H1 (cell line): ENCODE measurements at regions not wholly inside any gene's neighbourhood (a gene's known extent, or its start where the extent isn't known, plus 50 kb on each side); places are given as distances from the start of the nearest gene placed in this dataset.

Experiments
- CTCF ChIA-PET: fragments of 300-600 bp; sonication (Branson Sonifier 250); formaldehyde crosslinking; loops from one replicate; lab custom pipeline; 2021; ENCODE audit not compliant: partially characterized antibody; lab: Charles Lee
- POLR2A ChIA-PET: fragments of 300-600 bp; sonication (Branson Sonifier 250); formaldehyde crosslinking; loops from one replicate; lab custom pipeline; 2021; ENCODE audit warnings: inconsistent platforms; ENCODE audit not compliant: partially characterized antibody; lab: Charles Lee
- DNase-seq, 2 experiments: peaks; one replicate each; pipeline versions ENCODE4 v3.0.0 to v3.0.0-alpha.2; 2010 to 2022; ENCODE audit warnings: low spot score in 2 of 2, low read depth in 1 of 2, mixed read lengths in 1 of 2
- FAIRE-seq: peaks from 2 replicates; lab custom pipeline; 2011; peaks lifted over from hg19 to GRCh38; lab: Jason Lieb, UNC
- H2AFZ ChIP-seq: 2 replicates; pipeline ENCODE4 v1.8.1; 2012; ENCODE audit warnings: low read length, inconsistent platforms
- H2AK5ac ChIP-seq: 2 replicates; pipeline ENCODE4 v1.6.1; 2013; ENCODE audit warnings: low read depth, low read length
- H2BK120ac ChIP-seq: replicated peaks from 2 replicates; pipeline ENCODE3; 2013; ENCODE audit warnings: low read depth, low read length, inconsistent platforms
- H2BK12ac ChIP-seq: 2 replicates; pipeline ENCODE4 v1.6.1; 2013; ENCODE audit warnings: low read depth, low read length
- H2BK15ac ChIP-seq: 2 replicates; pipeline ENCODE4 v1.6.1; 2013; ENCODE audit warnings: low read length
- H2BK20ac ChIP-seq: 2 replicates; pipeline ENCODE4 v1.6.1; 2013; ENCODE audit warnings: low read length
- H2BK5ac ChIP-seq: 2 replicates; pipeline ENCODE4 v1.6.1; 2013; ENCODE audit warnings: low read depth, low read length
- H3K14ac ChIP-seq: 2 replicates; pipeline ENCODE4 v1.6.1; 2013; ENCODE audit warnings: inconsistent platforms; ENCODE audit not compliant: insufficient read length
- H3K18ac ChIP-seq: 2 replicates; pipeline ENCODE4 v1.6.1; 2013; ENCODE audit warnings: low read length; ENCODE audit errors: extremely low read depth
- H3K23ac ChIP-seq: 2 replicates; pipeline ENCODE4 v1.6.1; 2013; ENCODE audit warnings: inconsistent platforms; ENCODE audit not compliant: insufficient read length
- H3K23me2 ChIP-seq: 2 replicates; pipeline ENCODE4 v1.6.1; 2013; ENCODE audit warnings: low read depth, low read length
- H3K27ac ChIP-seq: 2 replicates; pipeline ENCODE4 v1.6.1; 2011; ENCODE audit warnings: low read depth, low read length, inconsistent platforms
- H3K27me3 ChIP-seq, 4 experiments: replicated peaks in 1 of 4; 1 replicate in 1 of 4; 2 replicates in 3 of 4; pipeline versions ENCODE4 v1.6.1 to v1.8.1; 2011 to 2013; ENCODE audit warnings: low read length in 3 of 4, mild to moderate bottlenecking in 3 of 4, inconsistent platforms in 2 of 4, mixed read lengths in 2 of 4, moderate library complexity in 1 of 4; ENCODE audit not compliant: control insufficient read depth in 3 of 4, insufficient read depth in 3 of 4; ENCODE audit errors: extremely low read depth in 1 of 4
- H3K36me3 ChIP-seq, 4 experiments: 2 replicates each; pipeline versions ENCODE4 v1.6.1 to v1.8.1; 2011 to 2013; ENCODE audit warnings: mild to moderate bottlenecking in 4 of 4, low read length in 3 of 4, moderate library complexity in 2 of 4, control low read depth in 1 of 4, inconsistent platforms in 1 of 4; ENCODE audit not compliant: insufficient read depth in 4 of 4, control insufficient read depth in 2 of 4
- H3K4ac ChIP-seq: replicated peaks from 2 replicates; pipeline ENCODE3; 2013; ENCODE audit warnings: low read length, low read depth, mixed read lengths, inconsistent platforms; ENCODE audit not compliant: insufficient read length
- H3K4me1 ChIP-seq, 4 experiments: replicated peaks in 1 of 4; 1 replicate in 1 of 4; 2 replicates in 3 of 4; pipeline versions ENCODE4 v1.6.1 to v1.8.1; 2011 to 2013; ENCODE audit warnings: low read length in 3 of 4, inconsistent platforms in 2 of 4, mixed read lengths in 1 of 4; ENCODE audit not compliant: insufficient read depth in 4 of 4, control insufficient read depth in 3 of 4
- H3K4me2 ChIP-seq, 2 experiments: 2 replicates each; pipeline versions ENCODE4 v1.6.1 to v1.8.1; 2011 to 2013; ENCODE audit warnings: low read depth in 2 of 2, low read length in 2 of 2, control low read depth in 1 of 2, inconsistent platforms in 1 of 2, mild to moderate bottlenecking in 1 of 2; ENCODE audit not compliant: insufficient read depth in 1 of 2
- H3K4me3 ChIP-seq, 4 experiments: fragments of 200-600, 300-600 bp in 1 of 4; sonication (generic), shearing (Covaris generic), sonication (Bioruptor Twin) in 1 of 4; 2 replicates each; pipeline versions ENCODE4 v1.5.1 to v1.8.1; 2011 to 2016; ENCODE audit warnings: low read length in 4 of 4, low read depth in 3 of 4, control low read depth in 2 of 4, inconsistent platforms in 2 of 4, mild to moderate bottlenecking in 2 of 4, mixed read lengths in 1 of 4, moderate library complexity in 1 of 4; ENCODE audit not compliant: insufficient read depth in 2 of 4; ENCODE audit errors: extremely low read depth in 1 of 4
- H3K56ac ChIP-seq: replicated peaks from 2 replicates; pipeline ENCODE3; 2013; ENCODE audit warnings: low read depth, mild to moderate bottlenecking, mixed read lengths, low read length, inconsistent platforms; ENCODE audit not compliant: insufficient read length
- H3K79me1 ChIP-seq: 2 replicates; pipeline ENCODE4 v1.6.1; 2013; ENCODE audit warnings: low read depth, low read length, control low read depth
- H3K79me2 ChIP-seq, 2 experiments: 2 replicates each; pipeline versions ENCODE4 v1.6.1 to v1.8.1; 2012 to 2013; ENCODE audit warnings: low read length in 2 of 2, mild to moderate bottlenecking in 2 of 2, inconsistent platforms in 1 of 2; ENCODE audit not compliant: insufficient read depth in 2 of 2, control insufficient read depth in 1 of 2
- H3K9ac ChIP-seq, 4 experiments: replicated peaks in 1 of 4; 1 replicate in 1 of 4; 2 replicates in 3 of 4; pipeline versions ENCODE4 v1.6.1 to v1.8.1; 2011 to 2013; ENCODE audit warnings: low read depth in 3 of 4, low read length in 3 of 4, control low read depth in 2 of 4, mild to moderate bottlenecking in 2 of 4, moderate library complexity in 2 of 4, inconsistent platforms in 1 of 4; ENCODE audit errors: extremely low read depth in 1 of 4
- H3K9me3 ChIP-seq, 2 experiments: 2 replicates each; pipeline versions ENCODE4 v1.6.1 to v1.8.1; 2012 to 2013; ENCODE audit warnings: mild to moderate bottlenecking in 2 of 2, moderate library complexity in 2 of 2, control low read depth in 1 of 2, inconsistent platforms in 1 of 2, low read depth in 1 of 2, low read length in 1 of 2, mixed read lengths in 1 of 2; ENCODE audit not compliant: insufficient read depth in 2 of 2
- H4K20me1 ChIP-seq, 2 experiments: replicated peaks in 1 of 2; 2 replicates each; pipeline versions ENCODE3 to v1.8.1; 2011 to 2013; ENCODE audit warnings: inconsistent platforms in 2 of 2, low read length in 2 of 2, mild to moderate bottlenecking in 1 of 2; ENCODE audit not compliant: insufficient read depth in 2 of 2, control insufficient read depth in 1 of 2
- H4K5ac ChIP-seq: 2 replicates; pipeline ENCODE4 v1.6.1; 2013; ENCODE audit warnings: low read length, low read depth, mixed read lengths, inconsistent platforms; ENCODE audit not compliant: insufficient read length
- H4K8ac ChIP-seq: 2 replicates; pipeline ENCODE4 v1.8.0; 2013; ENCODE audit warnings: mild to moderate bottlenecking, moderate library complexity, low read length, inconsistent platforms; ENCODE audit not compliant: insufficient read depth; ENCODE audit errors: extremely low read depth
- H4K91ac ChIP-seq: replicated peaks from 2 replicates; pipeline ENCODE3; 2013; ENCODE audit warnings: low read length, mixed read lengths, inconsistent platforms; ENCODE audit not compliant: insufficient read length
- BCL11A ChIP-seq, 2 experiments: IDR thresholded peaks; one replicate each; pipeline ENCODE4 v1.6.1; 2011; ENCODE audit warnings: low read depth in 2 of 2, low read length in 2 of 2, mild to moderate bottlenecking in 2 of 2
- CEBPB ChIP-seq: IDR thresholded peaks from 2 replicates; pipeline ENCODE4 v1.6.1; 2012; ENCODE audit warnings: low read depth, low read length
- CHD2 ChIP-seq: IDR thresholded peaks from 2 replicates; pipeline ENCODE4 v1.6.1; 2012; ENCODE audit warnings: low read length, improper control_type of control experiment
- CTBP2 ChIP-seq: IDR thresholded peaks from 2 replicates; pipeline ENCODE4 v1.7.0; 2011; ENCODE audit warnings: borderline replicate concordance, mild to moderate bottlenecking, moderate library complexity, mixed read lengths, low read length; ENCODE audit not compliant: insufficient read depth, insufficient read length
- EZH2 ChIP-seq: fragments of 200-600 bp; sonication (generic); IDR thresholded peaks from 2 replicates; pipeline ENCODE4 v1.7.1; 2012; ENCODE audit warnings: low read depth, mild to moderate bottlenecking, moderate library complexity, low read length, inconsistent platforms; ENCODE audit not compliant: severe bottlenecking
- GABPA ChIP-seq: IDR thresholded peaks from 2 replicates; pipeline ENCODE4 v1.6.1; 2011; ENCODE audit warnings: mild to moderate bottlenecking, low read length, moderate library complexity, borderline replicate concordance; ENCODE audit not compliant: insufficient read depth
- GTF2F1 ChIP-seq: IDR thresholded peaks from 2 replicates; pipeline ENCODE4 v1.6.1; 2012; ENCODE audit warnings: low read depth, low read length, improper control_type of control experiment, borderline replicate concordance
- JUN ChIP-seq: IDR thresholded peaks from 2 replicates; pipeline ENCODE4 v1.6.1; 2011; ENCODE audit warnings: low read depth, mild to moderate bottlenecking, improper control_type of control experiment, low read length
- KDM4A ChIP-seq: IDR thresholded peaks from one replicate; pipeline ENCODE4 v1.7.1; 2012; ENCODE audit warnings: low read depth, mild to moderate bottlenecking, moderate library complexity, low read length, inconsistent platforms; ENCODE audit not compliant: severe bottlenecking
- NANOG ChIP-seq: IDR thresholded peaks from 2 replicates; pipeline ENCODE4 v1.6.1; 2011; ENCODE audit warnings: low read length, low read depth, mild to moderate bottlenecking, inconsistent platforms; ENCODE audit not compliant: insufficient read depth, poor library complexity, severe bottlenecking
- RXRA ChIP-seq: IDR thresholded peaks from 2 replicates; pipeline ENCODE4 v1.6.1; 2011; ENCODE audit warnings: low read depth, mild to moderate bottlenecking, low read length, moderate library complexity; ENCODE audit not compliant: insufficient read depth
- SUZ12 ChIP-seq: fragments of 200-600 bp; sonication (generic); IDR thresholded peaks from 2 replicates; pipeline ENCODE4 v1.6.1; 2012; ENCODE audit warnings: mild to moderate bottlenecking, inconsistent platforms, low read length, moderate library complexity, mixed read lengths
- TAF1 ChIP-seq: IDR thresholded peaks from 2 replicates; pipeline ENCODE4 v1.6.1; 2011; ENCODE audit warnings: mild to moderate bottlenecking, low read depth, low read length
- ZNF274 ChIP-seq: IDR thresholded peaks from 2 replicates; pipeline ENCODE4 v1.7.0; 2012; ENCODE audit warnings: low read length, borderline replicate concordance; ENCODE audit errors: extremely low read depth
- WGBS, 2 experiments: shearing (Covaris generic) in 1 of 2; methylation state at CpG; one replicate each; pipeline versions ENCODE4 v1.1.6 to v1.1.7; 2013 to 2015; ENCODE audit warnings: low lambda C conversion rate in 2 of 2, mixed read lengths in 2 of 2, inconsistent platforms in 1 of 2, low coverage in 1 of 2, missing lambda C conversion rate in 1 of 2; ENCODE audit not compliant: insufficient replicate concordance in 2 of 2, insufficient coverage in 1 of 2, insufficient read length in 1 of 2; ENCODE audit errors: extremely low coverage in 1 of 2, missing lambda C conversion rate in 1 of 2; 5-methylcytosine and 5-hydroxymethylcytosine counted together

- Histone ChIP-seq H3K4me2 (no peak overlapping the region), H3K79me2 (no peaks in the 10 kb centered on the region), H4K20me1 (no peaks in the 10 kb centered on the region), H2AFZ (no peak overlapping the region), H3K4me3 (no peak overlapping the region), H3K14ac (no peak overlapping the region), H4K8ac (no peak overlapping the region), H3K79me1 (no peaks in the 10 kb centered on the region), H3K9ac (no peak overlapping the region), H2BK12ac (no peak overlapping the region), H2BK5ac (no peak overlapping the region), H4K91ac (no peak overlapping the region), H4K5ac (no peak overlapping the region), H3K23ac (no peak overlapping the region), H3K23me2 (no peaks in the 10 kb centered on the region), H3K18ac (no peak overlapping the region), H3K56ac (no peak overlapping the region), H2AK5ac (no peak overlapping the region), H2BK120ac (no peak overlapping the region), H3K36me3 (no peaks in the 10 kb centered on the region), H2BK20ac (no peak overlapping the region), H3K4ac (no peak overlapping the region), H3K4me1 (peaks cover 0 to 4% (median 0%) of the 10 kb centered on the region in 4 experiments; a peak in 2 of 7 replicates), H3K27me3 (no peaks in the 10 kb centered on the region), H3K27ac (no peak overlapping the region), H3K9me3 (no peaks in the 10 kb centered on the region), H2BK15ac (no peak overlapping the region)
- 89% methylated on average over 7 of the region's 7 CpGs; no CpG with 5 or more reads in 1 of the 2 experiments for WGBS, 2 experiments
- ChIA-PET POLR2A (no interaction called here), CTCF (no interaction called here)
- DNase-seq: no peak
- FAIRE-seq: no peak
- TF ChIP-seq CTBP2: no peak
- TF ChIP-seq CHD2: no peak
- TF ChIP-seq EZH2: no peak
- TF ChIP-seq GTF2F1: no peak
- TF ChIP-seq ZNF274: no peak
- no peak for TF ChIP-seq SUZ12
- TF ChIP-seq CEBPB: no peak
- TF ChIP-seq NANOG: no peak
- no peak for TF ChIP-seq RXRA
- no peak for TF ChIP-seq GABPA
- TF ChIP-seq JUN: no peak
- TF ChIP-seq KDM4A: no peak
- TF ChIP-seq BCL11A (IDR thresholded peaks at IDR 0.05; ENCODE audit: low read depth in 2 of 2, low read length in 2 of 2): no peak
- no peak for TF ChIP-seq TAF1
Measured at GRCh38 chr13:107734891-107735625, 480.3 kb downstream of the LIG4 start.
